ENCODE measurements at regions not wholly inside any gene's neighbourhood (a gene's known extent, or its start where the extent isn't known, plus 50 kb on each side); places are given as distances from the start of the nearest gene placed in this dataset.

GRCh38 chr6:84560436-84561390, 203.7 kb downstream of the TBX18 start:
- TF ChIP-seq EP300 (IDR thresholded peaks at IDR 0.05; ENCODE audit: borderline replicate concordance in 1 of 2, low read depth in 1 of 2, low read length in 1 of 2): no peak
- no peak for TF ChIP-seq CTCF (IDR thresholded peaks at IDR 0.05)
- no peak for TF ChIP-seq RCOR1 (IDR thresholded peaks at IDR 0.05; ENCODE audit: low read length)
- TF ChIP-seq POLR2AphosphoS5 (IDR thresholded peaks at IDR 0.05; ENCODE audit: low read depth, low read length): no peak
- no peak for TF ChIP-seq RAD21 (IDR thresholded peaks at IDR 0.05; ENCODE audit: low read length)
- no peak for TF ChIP-seq USF1 (IDR thresholded peaks at IDR 0.05; ENCODE audit: borderline replicate concordance, low read depth)
- no peak for TF ChIP-seq TCF12 (IDR thresholded peaks at IDR 0.05)
- TF ChIP-seq IRF3 (IDR thresholded peaks at IDR 0.05; ENCODE audit: low read depth, low read length): no peak
- TF ChIP-seq MXI1 (IDR thresholded peaks at IDR 0.05; ENCODE audit: low read depth, low read length): no peak
- TF ChIP-seq MAX (IDR thresholded peaks at IDR 0.05; ENCODE audit: low read depth): no peak
- no peak for TF ChIP-seq REST (IDR thresholded peaks at IDR 0.05; ENCODE audit: low read depth, low read length)
